Epithelial cell of esophagus (primary cell): ENCODE measurements at regions not wholly inside any gene's neighbourhood (a gene's known extent, or its start where the extent isn't known, plus 50 kb on each side); places are given as distances from the start of the nearest gene placed in this dataset.
A peak's percentile ranks its signal among the peaks of the same experiment; 100 is the strongest.
"Not testable (repeated sequence)": the region's sequence is repeated elsewhere in the genome, so short reads cannot be mapped to it uniquely, and the experiment has no call there.

Experiments
- DNase-seq: peaks from one replicate; pipeline ENCODE4 v3.0.0; 2010; ENCODE audit warnings: low read depth
- H3K4me3 ChIP-seq: 2 replicates; pipeline ENCODE4 v1.5.1; 2011; ENCODE audit warnings: mild to moderate bottlenecking, low read length, control low read depth
- CTCF ChIP-seq: IDR thresholded peaks from 2 replicates; pipeline ENCODE4 v1.5.1; 2011; ENCODE audit warnings: low read depth, mild to moderate bottlenecking, low read length, control low read depth, inconsistent platforms; ENCODE audit not compliant: insufficient read depth; ENCODE audit errors: missing control alignments

DNA sequence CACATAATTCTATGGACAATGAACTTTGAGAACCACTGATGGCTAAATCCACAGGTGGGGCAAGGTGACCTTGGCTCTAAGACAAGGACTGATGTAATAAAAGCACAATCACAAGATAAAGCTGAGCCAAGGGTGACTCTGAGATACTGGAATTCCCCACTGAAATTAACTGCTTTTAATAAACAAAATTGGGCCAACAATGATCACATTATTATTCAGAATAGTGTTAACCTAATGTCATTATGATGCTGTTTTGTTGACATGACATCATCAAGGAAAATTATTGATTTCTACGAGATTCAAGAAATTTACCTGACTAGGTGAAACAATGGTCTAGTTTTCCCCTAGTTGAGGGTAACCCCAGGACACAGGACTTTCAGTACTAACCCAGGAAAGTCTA lies 273.7 kb upstream of the NFIA start:
- TF ChIP-seq CTCF = no peak
- no peak for DNase-seq
- no peak overlapping the region for H3K4me3 ChIP-seq

DNA sequence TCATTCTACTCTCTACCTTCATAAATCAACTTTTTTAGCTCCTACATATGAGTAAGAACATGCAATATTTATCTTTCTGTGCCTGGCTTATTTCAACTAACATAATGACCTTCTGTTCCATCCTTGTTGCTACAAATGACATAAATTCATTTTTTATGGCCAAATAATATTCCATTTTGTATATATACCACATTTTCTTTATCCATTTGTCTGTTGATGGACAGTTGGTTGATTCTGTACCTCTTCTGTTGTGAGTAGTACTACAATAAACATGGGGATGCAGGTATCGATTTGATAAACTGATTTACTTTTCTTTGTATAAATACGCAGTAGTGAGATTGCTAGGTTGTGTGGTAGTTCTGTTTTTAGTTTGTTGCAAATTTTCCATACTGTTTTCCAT lies 279.5 kb upstream of the NFIA start:
- no peak for TF ChIP-seq CTCF
- no peak overlapping the region for H3K4me3 ChIP-seq
- DNase-seq = no peak

GRCh38 chr1:60797351-60797750 lies 285.0 kb upstream of the NFIA start:
- TF ChIP-seq CTCF = no peak
- no peak overlapping the region for H3K4me3 ChIP-seq
- DNase-seq = no peak

- H3K4me3 ChIP-seq = no peak overlapping the region
- DNase-seq = no peak
- no peak for TF ChIP-seq CTCF
These were observed 291.1 kb upstream of the NFIA start for GRCh38 chr1:60791226-60791625.

- H3K4me3 ChIP-seq, DNase-seq: not testable (repeated sequence)
These were observed 309.3 kb upstream of the NFIA start for GRCh38 chr1:60773099-60773498.

DNA sequence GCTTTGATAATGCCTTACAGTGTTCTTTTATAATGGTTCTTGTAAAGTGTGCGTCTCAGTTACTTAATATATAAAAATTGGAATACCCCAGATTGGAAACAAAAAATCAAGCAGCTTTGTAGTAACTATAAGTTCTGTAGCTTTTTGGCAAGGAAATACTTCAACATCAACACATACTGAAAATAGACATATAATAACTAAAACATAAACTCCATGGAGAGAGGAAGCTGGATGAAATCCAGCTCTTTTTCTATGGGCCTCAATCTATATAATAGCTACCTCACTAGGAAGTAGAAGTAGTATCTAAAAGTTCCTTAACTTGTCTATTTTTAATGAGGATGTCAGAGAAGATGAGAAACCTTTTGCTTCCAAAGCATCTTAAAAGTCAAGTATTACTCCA lies 313.3 kb upstream of the NFIA start:
- no peak for TF ChIP-seq CTCF
- DNase-seq = no peak
- no peak overlapping the region for H3K4me3 ChIP-seq

- peak; percentile 71 for DNase-seq
- no peak overlapping the region for H3K4me3 ChIP-seq
- TF ChIP-seq CTCF = peak; percentile 86
These were observed 317.2 kb upstream of the NFIA start for GRCh38 chr1:60765204-60765603.

GRCh38 chr1:60764489-60764888 lies 317.9 kb upstream of the NFIA start:
- TF ChIP-seq CTCF = no peak
- no peak for DNase-seq
- no peak overlapping the region for H3K4me3 ChIP-seq
